DND-41 (cell line): ENCODE measurements at regions not wholly inside any gene's neighbourhood (a gene's known extent, or its start where the extent isn't known, plus 50 kb on each side); places are given as distances from the start of the nearest gene placed in this dataset.
"Not testable (repeated sequence)": the region's sequence is repeated elsewhere in the genome, so short reads cannot be mapped to it uniquely, and the experiment has no call there.

ENCODE experiments used
- ATAC-seq: fragments of 200-7000 bp; cut with Tn5 transposase; 3 replicates; pipeline ENCODE4 v1.9.1; 2021; ENCODE audit warnings: low read depth; ENCODE audit not compliant: insufficient read depth
- DNase-seq: peaks from one replicate; pipeline ENCODE4 v3.0.0-alpha.2; 2020
- H2AFZ ChIP-seq: 2 replicates; pipeline ENCODE4 v1.6.0; 2012; ENCODE audit warnings: low read depth, low read length
- H3K27ac ChIP-seq: 2 replicates; pipeline ENCODE4 v1.5.1; 2012; ENCODE audit warnings: low read length, inconsistent platforms
- H3K27me3 ChIP-seq: fragments of 200-600 bp; sonication (generic); 2 replicates; pipeline ENCODE4 v1.6.0; 2012; ENCODE audit warnings: low read length, mild to moderate bottlenecking, inconsistent platforms; ENCODE audit not compliant: insufficient read depth, poor library complexity
- H3K36me3 ChIP-seq: 2 replicates; pipeline ENCODE4 v1.5.1; 2012; ENCODE audit warnings: low read length, inconsistent platforms; ENCODE audit not compliant: insufficient read depth
- H3K4me1 ChIP-seq: 2 replicates; pipeline ENCODE4 v1.5.1; 2012; ENCODE audit warnings: mild to moderate bottlenecking, low read length; ENCODE audit not compliant: insufficient read depth
- H3K4me2 ChIP-seq: 2 replicates; pipeline ENCODE4 v1.6.0; 2012; ENCODE audit warnings: mild to moderate bottlenecking, moderate library complexity, low read length, inconsistent platforms; ENCODE audit not compliant: insufficient read depth
- H3K4me3 ChIP-seq, 2 experiments: fragments of 200-600 bp in 1 of 2; shearing (Covaris generic) in 1 of 2; 2 replicates each; pipeline ENCODE4 v1.5.1; 2012 to 2016; ENCODE audit warnings: inconsistent platforms in 2 of 2, low read length in 2 of 2, mild to moderate bottlenecking in 2 of 2, low read depth in 1 of 2, moderate library complexity in 1 of 2
- H3K79me2 ChIP-seq: 2 replicates; pipeline ENCODE4 v1.6.0; 2012; ENCODE audit warnings: low read length, inconsistent platforms; ENCODE audit not compliant: insufficient read depth
- H3K9ac ChIP-seq: 2 replicates; pipeline ENCODE4 v1.6.0; 2012; ENCODE audit warnings: low read depth, mild to moderate bottlenecking, inconsistent platforms, low read length, moderate library complexity
- H3K9me3 ChIP-seq: 2 replicates; pipeline ENCODE4 v1.5.1; 2012; ENCODE audit warnings: low read length, moderate library complexity, mild to moderate bottlenecking, inconsistent platforms; ENCODE audit not compliant: insufficient read depth, severe bottlenecking
- H4K20me1 ChIP-seq: 2 replicates; pipeline ENCODE4 v1.6.0; 2012; ENCODE audit warnings: low read length; ENCODE audit not compliant: insufficient read depth
- CTCF ChIP-seq: IDR thresholded peaks from 2 replicates; pipeline ENCODE4 v1.5.1; 2012; ENCODE audit warnings: borderline replicate concordance, low read length, moderate library complexity, mild to moderate bottlenecking; ENCODE audit not compliant: poor library complexity, severe bottlenecking; ENCODE audit errors: extremely low read depth
- EZH2 ChIP-seq: IDR thresholded peaks from 3 replicates; pipeline ENCODE4 v1.6.1; 2012; ENCODE audit warnings: borderline replicate concordance, low read depth, mild to moderate bottlenecking, moderate library complexity, low read length, inconsistent platforms; ENCODE audit not compliant: severe bottlenecking

DNA sequence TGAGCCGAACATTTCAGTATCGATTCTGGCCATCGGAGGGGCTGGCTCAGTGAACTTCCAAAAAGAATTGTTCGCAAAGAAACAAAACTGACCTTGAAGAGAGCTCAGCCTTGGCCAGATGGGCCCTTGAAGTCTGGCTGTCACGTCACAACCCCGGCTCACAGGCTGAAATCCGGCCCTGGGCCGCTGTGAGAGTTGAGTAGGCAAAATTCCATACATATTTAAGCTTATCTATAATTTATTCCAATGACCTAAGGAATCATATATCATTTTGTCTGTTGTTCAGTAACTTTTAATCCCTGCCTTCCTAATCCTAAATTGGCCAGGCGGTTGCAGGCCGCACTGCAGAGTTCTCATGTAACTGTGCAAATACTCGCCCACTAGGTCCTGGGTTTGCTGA, 174.8 kb downstream of the LAT start:
- not testable (repeated sequence) for H3K27me3 ChIP-seq, H2AFZ ChIP-seq, DNase-seq, H3K4me1 ChIP-seq, H3K9me3 ChIP-seq, H3K4me2 ChIP-seq, H3K36me3 ChIP-seq, ATAC-seq, H3K79me2 ChIP-seq, H3K4me3 ChIP-seq, H4K20me1 ChIP-seq, H3K9ac ChIP-seq, H3K27ac ChIP-seq

- Histone ChIP-seq H3K4me1 (no peaks in the 10 kb centered on the region), H3K27ac (no peak overlapping the region), H4K20me1 (no peaks in the 10 kb centered on the region), H2AFZ (no peak overlapping the region), H3K9ac (no peak overlapping the region), H3K79me2 (no peaks in the 10 kb centered on the region), H3K36me3 (no peaks in the 10 kb centered on the region), H3K4me2 (no peak overlapping the region), H3K27me3 (no peaks in the 10 kb centered on the region), H3K9me3 (no peaks in the 10 kb centered on the region), H3K4me3 (no peak overlapping the region)
- TF ChIP-seq EZH2 (no peak), CTCF (no peak)
- DNase-seq (no peak), ATAC-seq (no peak)
Measured at GRCh38 chr16:29158785-29159184, 173.9 kb downstream of the LAT start.

GRCh38 chr16:29158031-29158784, 173.4 kb downstream of the LAT start:
- not testable (repeated sequence) for H3K9ac ChIP-seq, H3K9me3 ChIP-seq, H3K4me1 ChIP-seq, DNase-seq, H3K27ac ChIP-seq, H3K36me3 ChIP-seq, H3K4me3 ChIP-seq, H3K4me2 ChIP-seq, H4K20me1 ChIP-seq, H2AFZ ChIP-seq, ATAC-seq, H3K27me3 ChIP-seq, H3K79me2 ChIP-seq

DNA sequence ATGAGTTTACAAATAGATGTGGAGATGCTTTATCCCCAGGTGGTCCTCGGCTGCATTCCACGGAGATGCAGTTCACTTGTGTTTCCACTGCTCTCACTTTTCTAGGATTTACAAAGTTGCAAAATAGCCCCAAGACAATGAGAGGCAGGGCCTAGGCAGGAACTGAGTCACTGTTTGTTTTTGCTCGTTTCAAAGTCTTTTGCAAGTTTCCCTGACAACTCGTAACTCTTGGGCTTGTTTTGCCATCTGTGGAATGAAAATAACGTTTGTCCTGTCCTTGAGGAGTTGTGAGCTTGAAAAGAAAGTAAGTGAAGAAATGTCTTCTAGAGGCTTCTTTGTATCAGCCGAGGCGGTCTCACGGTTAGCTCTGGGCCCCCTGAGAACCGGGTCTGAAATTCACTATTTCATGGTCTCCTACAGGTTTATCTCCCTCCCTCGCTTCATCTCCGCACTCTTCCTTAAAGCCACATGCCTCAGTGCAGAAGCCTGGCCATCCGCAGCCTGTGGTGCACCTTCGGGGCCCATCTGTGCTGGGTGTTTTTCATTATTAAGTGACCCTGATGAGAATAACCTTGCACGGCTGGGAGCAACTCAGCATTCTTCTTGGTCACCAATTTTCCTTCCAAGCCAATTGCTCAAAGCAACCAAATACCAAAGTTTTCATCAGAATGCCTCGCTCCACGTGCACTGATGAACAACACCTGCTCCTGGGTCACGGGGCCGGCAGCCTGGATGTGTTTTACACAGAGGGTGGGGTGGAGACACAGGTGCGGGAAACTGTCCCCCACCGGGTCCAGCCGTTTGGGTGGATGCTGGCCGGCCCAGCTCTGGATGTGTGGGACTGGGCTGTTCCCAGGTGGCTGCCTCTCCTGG, 172.4 kb downstream of the LAT start:
- H3K27ac ChIP-seq, H3K27me3 ChIP-seq, H3K4me2 ChIP-seq, H3K9ac ChIP-seq, H3K4me3 ChIP-seq, DNase-seq, H3K36me3 ChIP-seq, H2AFZ ChIP-seq, H3K9me3 ChIP-seq, ATAC-seq, H3K79me2 ChIP-seq, H4K20me1 ChIP-seq: not testable (repeated sequence)
- peaks cover 13% of the 10 kb centered on the region for H3K4me1 ChIP-seq

DNA sequence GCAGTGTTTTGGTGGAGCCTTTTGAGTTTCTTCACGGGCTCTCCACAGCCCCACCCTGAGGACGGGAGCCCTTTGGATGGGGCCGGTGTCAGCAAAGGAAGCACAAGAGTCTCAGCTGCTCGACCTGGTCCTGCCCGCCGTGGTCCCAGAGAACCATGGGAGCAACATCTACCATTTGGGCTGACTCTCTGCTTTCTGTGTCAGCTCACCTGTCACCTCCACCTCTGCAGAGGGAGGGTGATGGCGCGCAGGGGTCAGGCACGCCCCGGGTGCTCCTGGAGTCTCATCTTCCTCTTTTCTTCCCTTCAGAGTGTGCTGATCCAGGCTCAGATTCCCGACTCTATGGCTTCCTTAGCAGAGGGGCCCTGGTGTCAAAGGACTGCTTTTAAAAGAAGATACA, 171.7 kb downstream of the LAT start:
- ATAC-seq (no peak), DNase-seq (no peak)
- Histone ChIP-seq H3K4me3 (no peak overlapping the region), H3K79me2 (no peaks in the 10 kb centered on the region), H2AFZ (no peak overlapping the region), H3K9me3 (no peaks in the 10 kb centered on the region), H3K4me2 (no peak overlapping the region), H3K4me1 (peaks cover 21% of the 10 kb centered on the region), H3K27me3 (no peaks in the 10 kb centered on the region), H3K36me3 (no peaks in the 10 kb centered on the region), H3K27ac (no peak overlapping the region), H3K9ac (no peak overlapping the region), H4K20me1 (no peaks in the 10 kb centered on the region)
- no peak for TF ChIP-seq CTCF
- no peak for TF ChIP-seq EZH2

GRCh38 chr16:29155866-29156200, 171.0 kb downstream of the LAT start:
- H3K4me2 ChIP-seq, DNase-seq, H3K27me3 ChIP-seq, ATAC-seq, H3K36me3 ChIP-seq, H3K79me2 ChIP-seq, H3K4me3 ChIP-seq, H3K27ac ChIP-seq, H3K9ac ChIP-seq, H3K9me3 ChIP-seq, H4K20me1 ChIP-seq, H2AFZ ChIP-seq: not testable (repeated sequence)
- peaks cover 22% of the 10 kb centered on the region for H3K4me1 ChIP-seq
